Stomach (tissue), 4 donors: ENCODE measurements at regions not wholly inside any gene's neighbourhood (a gene's known extent, or its start where the extent isn't known, plus 50 kb on each side); places are given as distances from the start of the nearest gene placed in this dataset.

ENCODE experiments used
- POLR2A ChIP-seq, 4 donors: fragments of 450-650 bp; IDR thresholded peaks; one replicate each; pipeline ENCODE4 v1.6.1; 2016; ENCODE audit warnings: antibody characterized with exemption in 4 of 4, control low read depth in 2 of 4, mild to moderate bottlenecking in 1 of 4, moderate library complexity in 1 of 4
- TF ChIP-seq, protein P1 (sequence below), 7 experiments: fragments of 450-650 bp in 4 of 7; fragments of 200-600 bp in 3 of 7; sonication (generic) in 3 of 7; IDR thresholded peaks; one replicate each; pipeline ENCODE4 v1.5.1; 2016 to 2019; ENCODE audit warnings: antibody characterized with exemption in 7 of 7, control low read depth in 2 of 7, mild to moderate bottlenecking in 1 of 7

- TF ChIP-seq, protein P1, sequence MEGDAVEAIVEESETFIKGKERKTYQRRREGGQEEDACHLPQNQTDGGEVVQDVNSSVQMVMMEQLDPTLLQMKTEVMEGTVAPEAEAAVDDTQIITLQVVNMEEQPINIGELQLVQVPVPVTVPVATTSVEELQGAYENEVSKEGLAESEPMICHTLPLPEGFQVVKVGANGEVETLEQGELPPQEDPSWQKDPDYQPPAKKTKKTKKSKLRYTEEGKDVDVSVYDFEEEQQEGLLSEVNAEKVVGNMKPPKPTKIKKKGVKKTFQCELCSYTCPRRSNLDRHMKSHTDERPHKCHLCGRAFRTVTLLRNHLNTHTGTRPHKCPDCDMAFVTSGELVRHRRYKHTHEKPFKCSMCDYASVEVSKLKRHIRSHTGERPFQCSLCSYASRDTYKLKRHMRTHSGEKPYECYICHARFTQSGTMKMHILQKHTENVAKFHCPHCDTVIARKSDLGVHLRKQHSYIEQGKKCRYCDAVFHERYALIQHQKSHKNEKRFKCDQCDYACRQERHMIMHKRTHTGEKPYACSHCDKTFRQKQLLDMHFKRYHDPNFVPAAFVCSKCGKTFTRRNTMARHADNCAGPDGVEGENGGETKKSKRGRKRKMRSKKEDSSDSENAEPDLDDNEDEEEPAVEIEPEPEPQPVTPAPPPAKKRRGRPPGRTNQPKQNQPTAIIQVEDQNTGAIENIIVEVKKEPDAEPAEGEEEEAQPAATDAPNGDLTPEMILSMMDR (IDR thresholded peaks at IDR 0.05) = no peak
- no peak for TF ChIP-seq POLR2A (IDR thresholded peaks at IDR 0.05)
These were observed 503.6 kb upstream of the MYT1L start for GRCh38 chr2:2834516-2835254.
